OCI-LY3 (cell line): ENCODE measurements at regions not wholly inside any gene's neighbourhood (a gene's known extent, or its start where the extent isn't known, plus 50 kb on each side); places are given as distances from the start of the nearest gene placed in this dataset.

ENCODE experiments used
- H2AFZ ChIP-seq: fragments of 200-600, 300-600 bp; shearing (Covaris generic); 2 replicates; pipeline ENCODE4 v1.6.0; 2014; ENCODE audit warnings: antibody characterized with exemption, low read depth, low read length
- H3K27ac ChIP-seq: fragments of 200-600, 300-600 bp; sonication (generic); 2 replicates; pipeline ENCODE4 v1.5.1; 2014; ENCODE audit warnings: mild to moderate bottlenecking, low read length, moderate library complexity, mixed read lengths
- H3K27me3 ChIP-seq: fragments of 200-600, 300-600 bp; sonication (generic); 2 replicates; pipeline ENCODE4 v1.6.1; 2014; ENCODE audit warnings: low read depth, low read length, mixed read lengths
- H3K36me3 ChIP-seq: fragments of 200-600, 300-600 bp; sonication (generic); replicated peaks from 2 replicates; pipeline ENCODE3; 2014; ENCODE audit warnings: low read depth, low read length, mixed read lengths
- H3K4me1 ChIP-seq: fragments of 300-600, 200-600 bp; sonication (generic); 2 replicates; pipeline ENCODE4 v1.6.1; 2014; ENCODE audit warnings: low read length, mixed read lengths
- H3K4me2 ChIP-seq: fragments of 200-600, 300-600 bp; sonication (generic); 2 replicates; pipeline ENCODE4 v1.6.1; 2014; ENCODE audit warnings: low read length, mixed read lengths
- H3K4me3 ChIP-seq: fragments of 300-600, 200-600 bp; sonication (generic); 2 replicates; pipeline ENCODE4 v1.5.1; 2014; ENCODE audit warnings: antibody characterized with exemption, mild to moderate bottlenecking, low read length, moderate library complexity
- H3K79me2 ChIP-seq: fragments of 300-600, 200-600 bp; shearing (Covaris generic); 2 replicates; pipeline ENCODE4 v1.6.1; 2014; ENCODE audit warnings: mild to moderate bottlenecking, low read length, mixed read lengths
- H3K9ac ChIP-seq: fragments of 300-600, 200-600 bp; shearing (Covaris generic); 2 replicates; pipeline ENCODE4 v1.6.0; 2014; ENCODE audit warnings: mild to moderate bottlenecking, low read length, moderate library complexity
- H3K9me3 ChIP-seq: fragments of 200-600, 300-600 bp; shearing (Covaris generic); 2 replicates; pipeline ENCODE4 v1.6.1; 2014; ENCODE audit warnings: low read length, mixed read lengths; ENCODE audit not compliant: insufficient read depth
- H4K20me1 ChIP-seq: fragments of 200-600, 300-600 bp; sonication (generic); 2 replicates; pipeline ENCODE4 v1.6.1; 2016; ENCODE audit warnings: low read length, mixed read lengths; ENCODE audit not compliant: insufficient read depth
- EZH2phosphoT487 ChIP-seq: fragments of 200-600 bp; shearing (Covaris generic); IDR thresholded peaks from 2 replicates; pipeline ENCODE4 v1.6.1; 2018; ENCODE audit warnings: antibody characterized with exemption, mixed run types, low read depth
- TF ChIP-seq, protein P1 (sequence below): fragments of 200-600, 300-600 bp; sonication (generic); IDR thresholded peaks from 2 replicates; pipeline ENCODE4 v1.5.1; 2014; ENCODE audit warnings: antibody characterized with exemption, low read length, low read depth

DNA sequence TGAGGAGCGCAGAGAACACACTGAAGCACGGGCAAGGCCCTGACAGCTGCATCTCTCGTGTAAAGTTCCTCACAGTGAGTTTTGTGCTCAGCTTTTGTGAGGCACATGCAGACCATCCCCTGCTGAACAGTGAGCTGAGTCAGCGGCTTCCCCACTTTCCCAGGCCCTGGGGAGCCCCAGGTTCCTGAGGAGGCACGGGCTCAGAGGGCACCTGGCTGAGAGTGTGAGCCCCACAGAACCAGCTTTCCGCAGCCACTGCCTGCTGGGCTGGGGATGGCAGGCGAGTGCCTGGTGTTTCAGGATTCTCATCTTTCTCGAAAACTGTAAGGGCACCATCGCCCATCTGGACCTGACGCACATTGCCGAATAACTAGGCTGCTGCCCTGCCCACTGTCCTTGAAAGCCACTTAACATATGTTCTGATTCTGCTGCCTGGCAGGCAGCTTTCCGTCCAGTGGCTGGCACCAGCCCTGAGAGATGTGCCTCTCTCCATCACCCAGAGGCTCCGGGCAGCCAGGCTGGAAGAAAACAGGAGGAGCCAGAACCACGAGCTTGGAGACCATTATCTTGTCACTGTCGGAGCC is 266.7 kb upstream of the FOXF1 start:
- H3K79me2 ChIP-seq: no peaks in the 10 kb centered on the region
- H3K36me3 ChIP-seq: no peaks in the 10 kb centered on the region
- no peak overlapping the region for H2AFZ ChIP-seq
- H3K4me3 ChIP-seq: no peak overlapping the region
- no peak overlapping the region for H3K27ac ChIP-seq
- H3K4me2 ChIP-seq: no peak overlapping the region
- H3K9ac ChIP-seq: no peak overlapping the region
- H3K4me1 ChIP-seq: 0 out of 2 replicates have a peak, but pooled peaks cover 4% of the 10 kb centered on the region
- H3K27me3 ChIP-seq: peaks cover 29% of the 10 kb centered on the region
- no peaks in the 10 kb centered on the region for H3K9me3 ChIP-seq
- no peaks in the 10 kb centered on the region for H4K20me1 ChIP-seq
- no peak for TF ChIP-seq EZH2phosphoT487

DNA sequence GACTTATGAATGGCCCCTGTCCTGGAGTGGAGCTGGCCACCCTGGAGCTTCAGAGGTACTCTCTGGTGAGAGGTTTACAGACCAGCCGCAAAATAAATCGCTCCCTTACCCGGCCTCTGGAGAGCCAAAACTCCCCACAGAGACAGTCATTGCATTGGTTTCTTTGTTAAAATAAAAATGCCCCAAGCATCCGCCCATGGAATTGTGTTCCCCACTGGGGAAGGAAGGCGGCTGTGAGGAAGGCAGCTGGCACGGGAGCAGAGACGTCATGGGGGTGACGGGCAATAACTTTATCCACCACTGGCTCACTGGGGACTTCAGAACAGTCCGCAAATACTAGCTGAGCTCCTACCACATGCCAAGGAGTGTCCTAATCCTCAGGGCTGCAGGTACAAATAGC is 266.2 kb upstream of the FOXF1 start:
- Histone ChIP-seq H3K27me3 (peaks cover 29% of the 10 kb centered on the region), H3K9me3 (no peaks in the 10 kb centered on the region), H3K79me2 (no peaks in the 10 kb centered on the region), H3K4me2 (no peak overlapping the region), H3K9ac (no peak overlapping the region), H3K4me3 (no peak overlapping the region), H4K20me1 (no peaks in the 10 kb centered on the region), H2AFZ (no peak overlapping the region), H3K36me3 (no peaks in the 10 kb centered on the region), H3K4me1 (0 out of 2 replicates have a peak, but pooled peaks cover 5% of the 10 kb centered on the region), H3K27ac (no peak overlapping the region)
- TF ChIP-seq EZH2phosphoT487: no peak
- TF ChIP-seq, protein P1, sequence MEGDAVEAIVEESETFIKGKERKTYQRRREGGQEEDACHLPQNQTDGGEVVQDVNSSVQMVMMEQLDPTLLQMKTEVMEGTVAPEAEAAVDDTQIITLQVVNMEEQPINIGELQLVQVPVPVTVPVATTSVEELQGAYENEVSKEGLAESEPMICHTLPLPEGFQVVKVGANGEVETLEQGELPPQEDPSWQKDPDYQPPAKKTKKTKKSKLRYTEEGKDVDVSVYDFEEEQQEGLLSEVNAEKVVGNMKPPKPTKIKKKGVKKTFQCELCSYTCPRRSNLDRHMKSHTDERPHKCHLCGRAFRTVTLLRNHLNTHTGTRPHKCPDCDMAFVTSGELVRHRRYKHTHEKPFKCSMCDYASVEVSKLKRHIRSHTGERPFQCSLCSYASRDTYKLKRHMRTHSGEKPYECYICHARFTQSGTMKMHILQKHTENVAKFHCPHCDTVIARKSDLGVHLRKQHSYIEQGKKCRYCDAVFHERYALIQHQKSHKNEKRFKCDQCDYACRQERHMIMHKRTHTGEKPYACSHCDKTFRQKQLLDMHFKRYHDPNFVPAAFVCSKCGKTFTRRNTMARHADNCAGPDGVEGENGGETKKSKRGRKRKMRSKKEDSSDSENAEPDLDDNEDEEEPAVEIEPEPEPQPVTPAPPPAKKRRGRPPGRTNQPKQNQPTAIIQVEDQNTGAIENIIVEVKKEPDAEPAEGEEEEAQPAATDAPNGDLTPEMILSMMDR: no peak

DNA sequence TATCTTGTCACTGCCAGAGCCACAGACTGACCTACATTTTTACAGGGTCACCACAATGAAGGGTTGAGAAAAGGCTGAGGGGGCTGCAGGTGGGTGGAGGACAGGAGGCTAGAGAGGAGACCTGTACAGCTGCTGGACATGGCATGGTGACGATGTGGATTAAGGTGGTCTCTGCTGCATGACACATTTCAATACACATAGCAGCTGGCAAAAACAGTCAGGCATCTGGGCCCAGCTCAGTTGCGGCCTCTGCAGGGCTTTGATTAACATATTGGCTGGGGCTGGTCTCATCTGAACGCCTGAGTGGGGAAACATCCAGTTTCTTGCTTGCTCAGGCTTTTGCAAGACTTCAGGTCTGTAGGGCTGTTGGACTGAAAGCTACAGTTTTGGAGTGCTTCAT is 265.4 kb upstream of the FOXF1 start:
- no peak overlapping the region for H2AFZ ChIP-seq
- H3K27me3 ChIP-seq: peaks cover 24% of the 10 kb centered on the region
- no peaks in the 10 kb centered on the region for H3K9me3 ChIP-seq
- TF ChIP-seq, protein P1: no peak
- TF ChIP-seq EZH2phosphoT487: no peak
- no peaks in the 10 kb centered on the region for H4K20me1 ChIP-seq
- no peak overlapping the region for H3K4me3 ChIP-seq
- 0 out of 2 replicates have a peak, but pooled peaks cover 5% of the 10 kb centered on the region for H3K4me1 ChIP-seq
- H3K9ac ChIP-seq: no peak overlapping the region
- H3K79me2 ChIP-seq: no peaks in the 10 kb centered on the region
- H3K27ac ChIP-seq: no peak overlapping the region
- no peak overlapping the region for H3K4me2 ChIP-seq
- H3K36me3 ChIP-seq: no peaks in the 10 kb centered on the region

DNA sequence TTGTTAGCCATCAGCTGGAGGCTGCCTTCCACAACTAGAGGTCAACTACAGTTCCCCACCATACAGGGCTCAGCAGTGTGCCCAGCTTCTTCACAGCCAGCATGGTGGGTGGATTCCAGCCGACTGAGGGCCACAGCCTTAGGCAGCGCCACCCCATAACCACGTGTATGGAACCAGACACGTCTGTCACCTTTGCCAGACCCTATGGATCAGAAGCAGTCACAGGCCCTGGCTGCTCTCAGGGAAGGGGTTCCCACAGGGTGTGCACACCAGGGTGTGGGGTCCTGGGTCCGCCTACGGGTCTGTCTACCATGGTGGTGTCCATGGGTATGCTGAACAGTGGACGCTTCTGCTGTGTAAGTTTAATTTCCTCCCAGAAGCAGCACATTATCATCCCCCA is 265.0 kb upstream of the FOXF1 start:
- Histone ChIP-seq H3K4me1 (0 out of 2 replicates have a peak, but pooled peaks cover 5% of the 10 kb centered on the region), H3K4me3 (no peak overlapping the region), H3K4me2 (no peak overlapping the region), H3K9me3 (no peaks in the 10 kb centered on the region), H4K20me1 (no peaks in the 10 kb centered on the region), H2AFZ (no peak overlapping the region), H3K36me3 (no peaks in the 10 kb centered on the region), H3K79me2 (no peaks in the 10 kb centered on the region), H3K9ac (no peak overlapping the region), H3K27me3 (peaks cover 20% of the 10 kb centered on the region), H3K27ac (no peak overlapping the region)
- TF ChIP-seq, protein P1: no peak
- no peak for TF ChIP-seq EZH2phosphoT487
